ENCODE measurements at regions not wholly inside any gene's neighbourhood (a gene's known extent, or its start where the extent isn't known, plus 50 kb on each side); places are given as distances from the start of the nearest gene placed in this dataset.

DNA sequence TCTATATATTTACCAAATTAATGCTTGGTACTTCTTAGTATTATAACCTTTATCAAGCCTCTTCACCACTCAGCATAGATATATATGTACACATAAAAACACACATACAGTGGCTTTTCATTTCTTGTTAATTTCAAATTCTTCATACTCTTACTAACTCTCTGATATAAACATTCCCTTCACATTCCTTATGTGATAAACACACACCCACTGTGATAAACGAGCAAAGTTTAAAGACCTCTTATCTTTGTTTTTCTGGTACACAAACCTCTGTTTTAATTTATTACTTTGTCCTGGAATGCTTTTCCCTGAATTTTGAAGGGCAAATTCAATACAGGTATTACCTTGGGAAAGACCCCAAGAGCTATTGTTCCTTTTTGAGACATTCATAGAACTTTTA is 379.1 kb upstream of the TMPRSS15 start:
- TF ChIP-seq, protein P1, sequence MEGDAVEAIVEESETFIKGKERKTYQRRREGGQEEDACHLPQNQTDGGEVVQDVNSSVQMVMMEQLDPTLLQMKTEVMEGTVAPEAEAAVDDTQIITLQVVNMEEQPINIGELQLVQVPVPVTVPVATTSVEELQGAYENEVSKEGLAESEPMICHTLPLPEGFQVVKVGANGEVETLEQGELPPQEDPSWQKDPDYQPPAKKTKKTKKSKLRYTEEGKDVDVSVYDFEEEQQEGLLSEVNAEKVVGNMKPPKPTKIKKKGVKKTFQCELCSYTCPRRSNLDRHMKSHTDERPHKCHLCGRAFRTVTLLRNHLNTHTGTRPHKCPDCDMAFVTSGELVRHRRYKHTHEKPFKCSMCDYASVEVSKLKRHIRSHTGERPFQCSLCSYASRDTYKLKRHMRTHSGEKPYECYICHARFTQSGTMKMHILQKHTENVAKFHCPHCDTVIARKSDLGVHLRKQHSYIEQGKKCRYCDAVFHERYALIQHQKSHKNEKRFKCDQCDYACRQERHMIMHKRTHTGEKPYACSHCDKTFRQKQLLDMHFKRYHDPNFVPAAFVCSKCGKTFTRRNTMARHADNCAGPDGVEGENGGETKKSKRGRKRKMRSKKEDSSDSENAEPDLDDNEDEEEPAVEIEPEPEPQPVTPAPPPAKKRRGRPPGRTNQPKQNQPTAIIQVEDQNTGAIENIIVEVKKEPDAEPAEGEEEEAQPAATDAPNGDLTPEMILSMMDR (IDR thresholded peaks at IDR 0.05; ENCODE audit: unreplicated experiment), result no peak

DNA sequence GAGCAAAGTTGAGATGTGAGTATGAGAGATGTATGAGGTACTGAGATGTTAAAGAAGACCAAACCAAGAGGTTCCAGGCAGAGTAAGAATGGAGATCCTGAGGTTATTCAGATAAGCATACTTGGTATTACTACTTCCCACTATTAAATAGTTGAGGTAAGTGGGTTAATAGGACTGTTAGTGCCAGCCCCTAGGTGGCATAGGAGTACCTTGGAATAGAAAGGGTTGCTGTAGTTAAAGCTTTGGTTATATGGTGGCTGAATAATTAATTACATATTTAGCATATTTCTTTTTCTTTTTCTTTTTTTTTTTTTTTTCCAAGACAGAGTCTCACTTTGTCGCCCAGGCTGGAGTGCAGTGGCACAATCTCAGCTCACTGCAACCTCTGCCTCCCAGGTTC is 397.9 kb upstream of the TMPRSS15 start:
- Mint-ChIP-seq H3K27ac (no peak overlapping the region), H3K4me3 (no peak overlapping the region), H3K27me3 (ENCODE audit: low read depth) (peaks cover 1% of the 10 kb centered on the region), H3K9me3 (peaks cover 44% of the 10 kb centered on the region), H3K36me3 (no peaks in the 10 kb centered on the region), H3K4me1 (no peaks in the 10 kb centered on the region)
- DNase-seq (ENCODE audit: low spot score in 2 of 2, unreplicated experiment in 2 of 2), result no peak
- TF ChIP-seq, protein P1 (IDR thresholded peaks at IDR 0.05; ENCODE audit: unreplicated experiment), result no peak

More for the DNA sequence above, 379.1 kb upstream of the TMPRSS15 start:
- Mint-ChIP-seq H3K4me3 (no peak overlapping the region), H3K27ac (no peak overlapping the region), H3K27me3 (ENCODE audit: low read depth) (no peaks in the 10 kb centered on the region), H3K9me3 (peaks cover 17% of the 10 kb centered on the region), H3K36me3 (no peaks in the 10 kb centered on the region), H3K4me1 (peaks cover 10% of the 10 kb centered on the region)
- DNase-seq (ENCODE audit: low spot score in 2 of 2, unreplicated experiment in 2 of 2), result no peak

DNA sequence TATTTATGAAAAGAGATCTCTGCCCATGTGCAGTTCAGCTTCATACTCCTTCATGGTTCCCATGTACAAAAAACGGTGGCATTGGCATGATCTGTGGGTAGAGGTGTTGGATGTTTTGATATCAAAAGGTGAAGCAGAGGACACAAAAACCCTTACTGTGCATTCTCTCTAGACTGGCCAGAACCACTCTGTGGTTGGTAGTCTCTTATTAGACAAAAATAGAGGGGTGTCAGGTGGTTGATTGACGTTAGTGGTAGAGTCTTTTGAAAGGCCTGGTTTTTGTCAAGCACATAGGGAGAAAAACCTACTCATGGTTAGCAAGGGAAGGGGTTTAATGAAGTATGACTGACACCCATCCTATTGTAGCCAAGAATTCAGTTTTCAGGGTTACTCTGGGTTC is 400.0 kb upstream of the TMPRSS15 start:
- TF ChIP-seq, protein P1 (IDR thresholded peaks at IDR 0.05; ENCODE audit: unreplicated experiment), result no peak
- no peak for DNase-seq (ENCODE audit: low spot score in 2 of 2, unreplicated experiment in 2 of 2)
- no peaks in the 10 kb centered on the region for H3K4me1 Mint-ChIP-seq
- H3K4me3 Mint-ChIP-seq, result no peak overlapping the region
- no peak overlapping the region for H3K27ac Mint-ChIP-seq
- H3K36me3 Mint-ChIP-seq, result no peaks in the 10 kb centered on the region
- peaks cover 1% of the 10 kb centered on the region for H3K27me3 Mint-ChIP-seq (ENCODE audit: low read depth)
- H3K9me3 Mint-ChIP-seq, result peaks cover 51% of the 10 kb centered on the region

DNA sequence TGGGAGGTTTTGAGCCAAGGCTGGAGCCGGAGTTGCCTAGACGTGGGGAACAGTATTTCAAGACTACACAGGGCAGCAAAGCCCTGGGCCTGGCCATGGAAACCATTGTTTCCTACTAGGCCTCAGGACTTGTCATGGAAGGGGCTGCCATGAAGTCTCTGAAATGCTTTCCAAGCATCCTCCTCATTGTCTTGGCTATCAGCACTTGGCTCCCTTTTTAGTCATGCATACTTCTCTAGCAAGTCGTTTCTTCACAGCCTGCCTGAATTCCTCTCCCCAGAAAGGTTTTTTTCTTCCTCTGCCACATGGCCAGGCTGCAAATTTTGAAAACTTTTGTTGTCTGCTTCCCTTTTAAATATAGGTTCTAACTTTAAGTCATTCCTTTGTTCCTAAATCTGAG is 406.6 kb upstream of the TMPRSS15 start:
- H3K9me3 Mint-ChIP-seq, result peaks cover 28% of the 10 kb centered on the region
- no peak for DNase-seq (ENCODE audit: low spot score in 2 of 2, unreplicated experiment in 2 of 2)

DNA sequence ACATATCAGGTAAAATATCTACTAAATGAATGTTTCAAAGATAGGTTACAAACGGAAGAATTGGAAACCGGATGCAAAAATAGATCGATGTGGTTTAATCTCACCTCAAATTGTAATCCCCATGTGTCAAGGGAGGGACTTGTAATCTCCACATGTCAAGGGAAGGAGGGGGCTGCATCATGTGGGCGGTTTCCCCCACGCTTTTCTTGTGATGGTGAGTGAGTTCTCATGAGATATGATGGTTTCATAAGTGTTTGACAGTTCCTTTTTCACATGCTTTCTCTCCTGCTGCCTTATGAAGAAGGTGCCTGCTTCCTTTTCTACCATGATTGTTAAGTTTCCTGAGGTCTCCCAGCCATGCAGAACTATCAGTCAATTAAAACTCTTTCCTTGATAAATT is 408.7 kb upstream of the TMPRSS15 start:
- Mint-ChIP-seq H3K9me3 (peaks cover 17% of the 10 kb centered on the region), H3K27me3 (ENCODE audit: low read depth) (no peaks in the 10 kb centered on the region), H3K27ac (no peak overlapping the region), H3K4me3 (no peak overlapping the region), H3K36me3 (no peaks in the 10 kb centered on the region), H3K4me1 (no peaks in the 10 kb centered on the region)
- TF ChIP-seq, protein P1 (IDR thresholded peaks at IDR 0.05; ENCODE audit: unreplicated experiment), result no peak
- DNase-seq (ENCODE audit: low spot score in 2 of 2, unreplicated experiment in 2 of 2), result no peak

More for the DNA sequence above, 406.6 kb upstream of the TMPRSS15 start:
- Mint-ChIP-seq H3K4me3 (no peak overlapping the region), H3K27ac (no peak overlapping the region), H3K4me1 (no peaks in the 10 kb centered on the region), H3K27me3 (ENCODE audit: low read depth) (no peaks in the 10 kb centered on the region), H3K36me3 (no peaks in the 10 kb centered on the region)
- TF ChIP-seq, protein P1 (IDR thresholded peaks at IDR 0.05; ENCODE audit: unreplicated experiment), result no peak

DNA sequence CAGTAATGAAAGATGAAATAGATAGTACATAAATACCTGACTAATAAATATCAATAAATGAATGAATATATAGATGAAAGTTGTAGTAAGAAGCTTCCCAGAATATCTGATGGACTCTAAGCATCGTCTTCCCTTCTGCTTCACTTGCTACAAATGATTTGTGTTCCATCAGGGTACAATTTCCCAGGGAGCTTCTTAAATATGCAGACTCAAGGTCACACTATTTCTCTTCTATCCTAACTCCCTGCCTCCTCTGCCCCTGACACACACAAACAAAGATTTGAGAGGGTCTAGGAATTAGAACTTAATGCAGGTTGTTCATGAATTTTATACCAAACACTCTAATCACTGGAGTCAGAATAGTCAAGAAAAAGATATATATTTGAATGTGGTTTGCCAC is 415.9 kb upstream of the TMPRSS15 start:
- no peak for DNase-seq (ENCODE audit: low spot score in 2 of 2, unreplicated experiment in 2 of 2)
- TF ChIP-seq, protein P1 (IDR thresholded peaks at IDR 0.05; ENCODE audit: unreplicated experiment), result no peak
- H3K36me3 Mint-ChIP-seq, result peaks cover 2% of the 10 kb centered on the region
- H3K9me3 Mint-ChIP-seq, result peaks cover 16% of the 10 kb centered on the region
- no peak overlapping the region for H3K27ac Mint-ChIP-seq
- H3K4me1 Mint-ChIP-seq, result no peaks in the 10 kb centered on the region
- no peaks in the 10 kb centered on the region for H3K27me3 Mint-ChIP-seq (ENCODE audit: low read depth)
- H3K4me3 Mint-ChIP-seq, result no peak overlapping the region

Measured in mesothelial cell of epicardium (in vitro differentiated cells).